Keratinocyte (primary cell): ENCODE measurements at regions not wholly inside any gene's neighbourhood (a gene's known extent, or its start where the extent isn't known, plus 50 kb on each side); places are given as distances from the start of the nearest gene placed in this dataset.

Experiments used
- EZH2 ChIP-seq: IDR thresholded peaks from one replicate; pipeline ENCODE4 v1.6.1; 2012; ENCODE audit warnings: inconsistent platforms, mild to moderate bottlenecking, low read length, moderate library complexity
- TF ChIP-seq, protein P1 (sequence below), 3 experiments: IDR thresholded peaks in 1 of 3; conservative IDR thresholded peaks in 1 of 3; optimal IDR thresholded peaks in 1 of 3; 2 replicates in 2 of 3; 3 replicates in 1 of 3; pipeline versions ENCODE3 to v1.5.1; 2011; ENCODE audit warnings: low read length in 3 of 3, mild to moderate bottlenecking in 3 of 3, moderate library complexity in 2 of 3, control low read depth in 1 of 3, inconsistent platforms in 1 of 3; ENCODE audit not compliant: insufficient read depth in 2 of 3; ENCODE audit errors: extremely low read depth in 1 of 3

DNA sequence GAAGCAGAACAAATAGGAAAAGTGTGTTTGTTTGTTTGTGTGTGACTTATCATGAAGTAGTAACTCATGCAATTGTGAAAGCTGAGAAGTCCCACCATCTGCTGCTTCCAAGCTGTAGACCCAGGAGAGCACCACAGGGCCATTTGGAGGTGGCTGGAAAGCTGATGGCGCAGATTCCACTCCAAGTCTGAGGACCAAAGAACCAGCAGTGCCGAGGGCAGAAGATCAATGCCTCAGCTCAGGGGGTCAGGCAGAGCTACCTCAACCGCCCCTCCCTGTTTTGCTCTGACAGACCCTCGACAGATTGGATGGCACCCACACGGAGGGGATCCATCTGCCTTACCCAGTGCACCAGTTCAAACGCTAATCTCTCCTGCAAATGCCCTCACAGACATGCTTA is 896.2 kb downstream of the BRD1 start:
- TF ChIP-seq, protein P1, sequence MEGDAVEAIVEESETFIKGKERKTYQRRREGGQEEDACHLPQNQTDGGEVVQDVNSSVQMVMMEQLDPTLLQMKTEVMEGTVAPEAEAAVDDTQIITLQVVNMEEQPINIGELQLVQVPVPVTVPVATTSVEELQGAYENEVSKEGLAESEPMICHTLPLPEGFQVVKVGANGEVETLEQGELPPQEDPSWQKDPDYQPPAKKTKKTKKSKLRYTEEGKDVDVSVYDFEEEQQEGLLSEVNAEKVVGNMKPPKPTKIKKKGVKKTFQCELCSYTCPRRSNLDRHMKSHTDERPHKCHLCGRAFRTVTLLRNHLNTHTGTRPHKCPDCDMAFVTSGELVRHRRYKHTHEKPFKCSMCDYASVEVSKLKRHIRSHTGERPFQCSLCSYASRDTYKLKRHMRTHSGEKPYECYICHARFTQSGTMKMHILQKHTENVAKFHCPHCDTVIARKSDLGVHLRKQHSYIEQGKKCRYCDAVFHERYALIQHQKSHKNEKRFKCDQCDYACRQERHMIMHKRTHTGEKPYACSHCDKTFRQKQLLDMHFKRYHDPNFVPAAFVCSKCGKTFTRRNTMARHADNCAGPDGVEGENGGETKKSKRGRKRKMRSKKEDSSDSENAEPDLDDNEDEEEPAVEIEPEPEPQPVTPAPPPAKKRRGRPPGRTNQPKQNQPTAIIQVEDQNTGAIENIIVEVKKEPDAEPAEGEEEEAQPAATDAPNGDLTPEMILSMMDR (optimal IDR thresholded peaks at IDR 0.05 in 1 of 3, IDR thresholded peaks at IDR 0.05 in 1 of 3, conservative IDR thresholded peaks at IDR 0.05 in 1 of 3; ENCODE audit: extremely low read depth in 1 of 3, insufficient read depth in 2 of 3, low read length in 3 of 3), result no peak
- no peak for TF ChIP-seq EZH2
